ENCODE measurements at regions not wholly inside any gene's neighbourhood (a gene's known extent, or its start where the extent isn't known, plus 50 kb on each side); places are given as distances from the start of the nearest gene placed in this dataset.

GRCh38 chr7:12517451-12517850 lies 53.1 kb upstream of the SCIN start:
- Mint-ChIP-seq H3K9me3 (peaks cover 29% of the 10 kb centered on the region), H3K36me3 (ENCODE audit: low read depth) (peaks cover 20% of the 10 kb centered on the region), H3K4me3 (no peak overlapping the region), H3K4me1 (no peaks in the 10 kb centered on the region), H3K27me3 (ENCODE audit: insufficient read depth, low read depth, poor library complexity) (peaks cover 9% of the 10 kb centered on the region), H3K27ac (no peak overlapping the region)
- Histone ChIP-seq H3K27me3 (ENCODE audit: insufficient read depth) (no peaks in the 10 kb centered on the region), H4K20me1 (replicated peaks; ENCODE audit: insufficient read depth) (no peaks in the 10 kb centered on the region), H3F3A (replicated peaks; ENCODE audit: low read depth) (0 out of 2 replicates have a peak, but pooled peaks cover 5% of the 10 kb centered on the region), H3K36me3 (ENCODE audit: insufficient read depth) (no peaks in the 10 kb centered on the region), H3K79me2 (replicated peaks; ENCODE audit: insufficient read depth) (no peaks in the 10 kb centered on the region), H3K4me2 (no peak overlapping the region), H3K9me2 (ENCODE audit: insufficient read depth) (no peaks in the 10 kb centered on the region; the same call in 1 of the 2 replicates), H3K4me3 (no peak overlapping the region), H3K27ac (ENCODE audit: low read depth) (no peak overlapping the region), H2AFZ (no peak overlapping the region), H3K4me1 (ENCODE audit: insufficient read depth) (no peaks in the 10 kb centered on the region)
- no peak for ATAC-seq
- TF ChIP-seq ZNF331 (CRISPR knock-in tag; IDR thresholded peaks at IDR 0.05; ENCODE audit: low read depth): no peak
- TF ChIP-seq POLR2AphosphoS5 (IDR thresholded peaks at IDR 0.05; ENCODE audit: low read depth): no peak
- TF ChIP-seq STAT1 (IDR thresholded peaks at IDR 0.05; ENCODE audit: unreplicated experiment): no peak
- no peak for TF ChIP-seq ZNF114 (CRISPR knock-in tag; IDR thresholded peaks at IDR 0.05)
- no peak for TF ChIP-seq ZNF462 (CRISPR knock-in tag; IDR thresholded peaks at IDR 0.05)
- no peak for TF ChIP-seq EZH2phosphoT487 (IDR thresholded peaks at IDR 0.05; ENCODE audit: unreplicated experiment)
- no peak for TF ChIP-seq ETS1 (IDR thresholded peaks at IDR 0.05)
- no peak for TF ChIP-seq NANOG (IDR thresholded peaks at IDR 0.05; ENCODE audit: borderline replicate concordance)
- no peak for TF ChIP-seq JUNB (IDR thresholded peaks at IDR 0.05; ENCODE audit: unreplicated experiment)
- TF ChIP-seq CREB1 (CRISPR knock-in tag; IDR thresholded peaks at IDR 0.05; ENCODE audit: low read depth): no peak
- TF ChIP-seq REST (IDR thresholded peaks at IDR 0.05; ENCODE audit: unreplicated experiment): no peak
- TF ChIP-seq CTCF (conservative IDR thresholded peaks at IDR 0.05; ENCODE audit: low read depth in 2 of 2): no peak
- no peak for TF ChIP-seq EZH2 (IDR thresholded peaks at IDR 0.05; ENCODE audit: low read depth, unreplicated experiment)
- DNase-seq (ENCODE audit: low spot score): no peak
